IMR-90 (cell line): ENCODE measurements at regions not wholly inside any gene's neighbourhood (a gene's known extent, or its start where the extent isn't known, plus 50 kb on each side); places are given as distances from the start of the nearest gene placed in this dataset.

ENCODE experiments used
- ATAC-seq: fragments of 200-7000 bp; cut with Tn5 transposase; 2 replicates; pipeline ENCODE4 v1.9.1; 2020; ENCODE audit warnings: low read depth, mild to moderate bottlenecking, moderate library complexity
- BruUV-seq: library from RNA; stranded (reverse); fragments of 400-500 nt; replicated peaks from 2 replicates; lab custom pipeline; 2021; lab: Mats Ljungman, UMichigan
- CTCF ChIA-PET: fragments of 300-600 bp; formaldehyde crosslinking; extraction: SDS; loops from one replicate; lab custom pipeline; 2021; ENCODE audit warnings: antibody characterized with exemption; lab: Yijun Ruan, JAX
- POLR2A ChIA-PET: fragments of 300-600 bp; sonication (Branson Sonifier 250); formaldehyde crosslinking; loops from one replicate; lab custom pipeline; 2022; ENCODE audit warnings: antibody characterized with exemption; ENCODE audit not compliant: unreplicated experiment; lab: Charles Lee
- DNase-seq: peaks from one replicate; pipeline ENCODE4 v3.0.0; 2013
- H2AFZ ChIP-seq: replicated peaks from 2 replicates; pipeline ENCODE3; 2013; ENCODE audit warnings: low read length, mild to moderate bottlenecking; ENCODE audit not compliant: poor library complexity
- H2AK5ac ChIP-seq: 2 replicates; pipeline ENCODE4 v1.6.1; 2013; ENCODE audit warnings: low read depth, low read length, inconsistent platforms
- H2AK9ac ChIP-seq: replicated peaks from 2 replicates; pipeline ENCODE3; 2013; ENCODE audit warnings: mild to moderate bottlenecking, low read depth, low read length, moderate library complexity; ENCODE audit not compliant: poor library complexity
- H2BK120ac ChIP-seq: 2 replicates; pipeline ENCODE4 v1.6.1; 2013; ENCODE audit warnings: low read depth, low read length, inconsistent platforms
- H2BK15ac ChIP-seq: 3 replicates; pipeline ENCODE4 v1.6.1; 2013; ENCODE audit warnings: low read depth, low read length, inconsistent platforms
- H2BK20ac ChIP-seq: 2 replicates; pipeline ENCODE4 v1.6.1; 2013; ENCODE audit warnings: low read depth, mild to moderate bottlenecking, inconsistent platforms, low read length, moderate library complexity
- H2BK5ac ChIP-seq: 2 replicates; pipeline ENCODE4 v1.6.1; 2013; ENCODE audit warnings: mild to moderate bottlenecking, low read depth, low read length, inconsistent platforms; ENCODE audit not compliant: poor library complexity, severe bottlenecking
- H3K14ac ChIP-seq: replicated peaks from 2 replicates; pipeline ENCODE4 v1.6.1; 2013; ENCODE audit warnings: low read depth, low read length, inconsistent platforms
- H3K18ac ChIP-seq: 2 replicates; pipeline ENCODE4 v1.6.1; 2013; ENCODE audit warnings: low read depth, low read length, control low read depth
- H3K23ac ChIP-seq: 2 replicates; pipeline ENCODE4 v1.6.1; 2013; ENCODE audit warnings: low read depth, low read length, inconsistent platforms
- H3K27ac ChIP-seq: 2 replicates; pipeline ENCODE4 v1.5.1; 2013; ENCODE audit warnings: mild to moderate bottlenecking, control low read depth, low read length; ENCODE audit not compliant: insufficient read depth
- H3K27me3 ChIP-seq: 2 replicates; pipeline ENCODE4 v1.6.1; 2013; ENCODE audit warnings: low read length; ENCODE audit not compliant: control insufficient read depth, insufficient read depth
- H3K36me3 ChIP-seq: 2 replicates; pipeline ENCODE4 v1.6.1; 2013; ENCODE audit warnings: low read length, mixed read lengths; ENCODE audit not compliant: control insufficient read depth, insufficient read depth
- H3K4ac ChIP-seq: 2 replicates; pipeline ENCODE4 v1.6.1; 2013; ENCODE audit warnings: low read depth, low read length, inconsistent platforms
- H3K4me1 ChIP-seq: 2 replicates; pipeline ENCODE4 v1.6.1; 2013; ENCODE audit warnings: low read length, mixed read lengths; ENCODE audit not compliant: control insufficient read depth, insufficient read depth
- H3K4me2 ChIP-seq: 2 replicates; pipeline ENCODE4 v1.6.1; 2013; ENCODE audit warnings: low read depth, mild to moderate bottlenecking, control low read depth, low read length, moderate library complexity
- H3K4me3 ChIP-seq: 2 replicates; pipeline ENCODE4 v1.5.1; 2013; ENCODE audit warnings: low read depth, mild to moderate bottlenecking, control low read depth, low read length, moderate library complexity; ENCODE audit not compliant: insufficient read depth
- H3K56ac ChIP-seq: 2 replicates; pipeline ENCODE4 v1.6.1; 2013; ENCODE audit warnings: low read length, inconsistent platforms; ENCODE audit not compliant: insufficient read depth; ENCODE audit errors: extremely low read depth
- H3K79me1 ChIP-seq, 2 experiments: 2 replicates each; pipeline ENCODE4 v1.6.1; 2013; ENCODE audit warnings: low read length in 2 of 2, inconsistent platforms in 1 of 2, low read depth in 1 of 2
- H3K9ac ChIP-seq: 2 replicates; pipeline ENCODE4 v1.6.1; 2013; ENCODE audit warnings: low read depth, low read length, control low read depth
- H3K9me1 ChIP-seq: 2 replicates; pipeline ENCODE4 v1.6.1; 2013; ENCODE audit warnings: low read length, inconsistent platforms; ENCODE audit not compliant: insufficient read depth
- H3K9me3 ChIP-seq: 2 replicates; pipeline ENCODE4 v1.6.1; 2013; ENCODE audit warnings: low read length; ENCODE audit not compliant: control insufficient read depth, insufficient read depth
- H4K20me1 ChIP-seq: 2 replicates; pipeline ENCODE4 v1.6.1; 2013; ENCODE audit warnings: low read length, inconsistent platforms; ENCODE audit not compliant: insufficient read depth
- H4K5ac ChIP-seq: 2 replicates; pipeline ENCODE4 v1.6.1; 2013; ENCODE audit warnings: mild to moderate bottlenecking, low read depth, low read length, control low read depth
- H4K8ac ChIP-seq, 2 experiments: 2 replicates each; pipeline ENCODE4 v1.6.1; 2013; ENCODE audit warnings: low read depth in 2 of 2, low read length in 2 of 2, control low read depth in 1 of 2, inconsistent platforms in 1 of 2
- H4K91ac ChIP-seq: 2 replicates; pipeline ENCODE4 v1.6.1; 2013; ENCODE audit warnings: low read depth, low read length, inconsistent platforms; ENCODE audit not compliant: insufficient read depth
- BHLHE40 ChIP-seq: fragments of 150-350 bp; IDR thresholded peaks from 2 replicates; pipeline ENCODE4 v1.6.1; 2016; ENCODE audit warnings: mild to moderate bottlenecking, low read depth, low read length
- CHD1 ChIP-seq: IDR thresholded peaks from 2 replicates; pipeline ENCODE4 v1.6.1; 2012; ENCODE audit warnings: low read depth, low read length, improper control_type of control experiment
- CTCF ChIP-seq: conservative IDR thresholded peaks from 2 replicates; pipeline ENCODE4 v1.5.1; 2012; ENCODE audit warnings: mild to moderate bottlenecking, low read depth, low read length, improper control_type of control experiment
- FOS ChIP-seq: fragments of 150-350 bp; IDR thresholded peaks from 2 replicates; pipeline ENCODE4 v1.6.1; 2016; ENCODE audit warnings: low read depth, low read length
- NFE2L2 ChIP-seq: fragments of 150-350 bp; IDR thresholded peaks from 2 replicates; pipeline ENCODE4 v1.6.1; 2016; ENCODE audit warnings: low read depth, mild to moderate bottlenecking, low read length
- USF2 ChIP-seq: fragments of 150-350 bp; IDR thresholded peaks from 2 replicates; pipeline ENCODE4 v1.6.1; 2017; ENCODE audit warnings: mild to moderate bottlenecking, antibody characterized with exemption, low read length, low read depth
- WGBS, 2 experiments: methylation state at CpG; one replicate each; pipeline versions ENCODE4 v1.1.5 to v1.1.7; 2013; ENCODE audit warnings: missing lambda C conversion rate in 2 of 2; ENCODE audit not compliant: insufficient read length in 1 of 2; ENCODE audit errors: extremely low coverage in 2 of 2; 5-methylcytosine and 5-hydroxymethylcytosine counted together
- dilution Hi-C: fragments of 300-500 bp; cut with HindIII; formaldehyde crosslinking; loops from one replicate; pipeline ENCODE4 v1.14.3; 2018; ENCODE audit warnings: low sequenced_read_pairs; ENCODE audit not compliant: unreplicated experiment
- in situ Hi-C: fragments of 300-500 bp; cut with MboI; formaldehyde crosslinking; loops from 3 replicates; pipeline ENCODE4 v1.14.3; 2019; ENCODE audit warnings: low sequenced_read_pairs, inconsistent platforms, mixed read lengths
- intact Hi-C: fragments of 100-400 bp; cut with micrococcal nuclease; formaldehyde crosslinking; loops from 2 replicates; pipeline ENCODE4 v1.10.0; 2022

GRCh38 chr2:7333960-7334493 lies 416.8 kb downstream of the RNF144A start:
- Histone ChIP-seq H2BK20ac (no peak overlapping the region), H3K27ac (no peak overlapping the region), H3K4me3 (no peak overlapping the region), H2AK5ac (no peak overlapping the region), H3K27me3 (no peaks in the 10 kb centered on the region), H3K36me3 (no peaks in the 10 kb centered on the region), H2AFZ (no peak overlapping the region), H4K8ac (no peak overlapping the region), H3K56ac (no peak overlapping the region), H3K4me2 (no peak overlapping the region), H2BK120ac (no peak overlapping the region), H2BK5ac (no peak overlapping the region), H4K91ac (no peak overlapping the region), H3K18ac (no peak overlapping the region), H3K4me1 (no peaks in the 10 kb centered on the region), H3K9me1 (no peaks in the 10 kb centered on the region), H3K23ac (no peak overlapping the region), H2BK15ac (no peak overlapping the region), H3K79me1 (no peaks in the 10 kb centered on the region), H3K9ac (no peak overlapping the region), H4K20me1 (no peaks in the 10 kb centered on the region), H3K4ac (no peak overlapping the region), H3K9me3 (no peaks in the 10 kb centered on the region; the same call in 1 of the 2 replicates), H2AK9ac (no peak overlapping the region), H3K14ac (no peak overlapping the region), H4K5ac (no peak overlapping the region)
- no CpG with 5 or more reads among the region's 5 CpGs for WGBS, 2 experiments
- in situ Hi-C loops (no loop called here), intact Hi-C loops (no loop called here), dilution Hi-C loops (no loop called here)
- ChIA-PET CTCF (interaction anchor here (0.7 to 1.1 kb wide), 2 partner anchors 12 to 16 kb away, joined by 3 to 6 read pairs; no protein-coding TSS in a partner anchor), POLR2A (no interaction called here)
- BruUV-seq = no TSS peak
- DNase-seq (no peak), ATAC-seq (no peak)
- no peak for TF ChIP-seq FOS
- no peak for TF ChIP-seq NFE2L2
- TF ChIP-seq BHLHE40 = no peak
- no peak for TF ChIP-seq CTCF
- TF ChIP-seq USF2 = no peak
- no peak for TF ChIP-seq CHD1
